H9 (cell line): ENCODE measurements at regions not wholly inside any gene's neighbourhood (a gene's known extent, or its start where the extent isn't known, plus 50 kb on each side); places are given as distances from the start of the nearest gene placed in this dataset.
A peak's percentile ranks its signal among the peaks of the same experiment; 100 is the strongest.

Experiments used
- DNase-seq: peaks from one replicate; pipeline ENCODE4 v3.0.0-alpha.2; 2017
- H2AFZ ChIP-seq: one replicate; pipeline ENCODE4 v1.6.1; 2013; ENCODE audit warnings: mild to moderate bottlenecking, low read length, control low read depth, moderate library complexity
- H2AK5ac ChIP-seq: 2 replicates; pipeline ENCODE4 v1.6.1; 2013; ENCODE audit warnings: low read length, control low read depth, mixed read lengths; ENCODE audit not compliant: insufficient read length
- H2BK120ac ChIP-seq: one replicate; pipeline ENCODE4 v1.6.1; 2013; ENCODE audit warnings: low read depth, mild to moderate bottlenecking, low read length, control low read depth, inconsistent platforms; ENCODE audit not compliant: poor library complexity, severe bottlenecking
- H2BK12ac ChIP-seq: 2 replicates; pipeline ENCODE4 v1.6.1; 2013; ENCODE audit warnings: low read length, control low read depth, mixed read lengths, low read depth; ENCODE audit not compliant: insufficient read length
- H2BK15ac ChIP-seq: 2 replicates; pipeline ENCODE4 v1.6.1; 2013; ENCODE audit warnings: low read depth, low read length, control low read depth
- H2BK20ac ChIP-seq: one replicate; pipeline ENCODE4 v1.6.1; 2013; ENCODE audit warnings: low read depth, mild to moderate bottlenecking, low read length, control low read depth, inconsistent platforms; ENCODE audit not compliant: poor library complexity, severe bottlenecking
- H2BK5ac ChIP-seq: 2 replicates; pipeline ENCODE4 v1.6.1; 2013; ENCODE audit warnings: low read length, control low read depth, mixed read lengths; ENCODE audit not compliant: insufficient read length
- H3K14ac ChIP-seq: 2 replicates; pipeline ENCODE4 v1.6.1; 2013; ENCODE audit warnings: low read length, control low read depth; ENCODE audit not compliant: insufficient read depth
- H3K18ac ChIP-seq: 2 replicates; pipeline ENCODE4 v1.6.1; 2013; ENCODE audit warnings: low read depth, mild to moderate bottlenecking, mixed read lengths, low read length, control low read depth; ENCODE audit not compliant: insufficient read length
- H3K23ac ChIP-seq: 2 replicates; pipeline ENCODE4 v1.6.1; 2013; ENCODE audit warnings: low read length, control low read depth, mixed read lengths, low read depth; ENCODE audit not compliant: insufficient read length
- H3K23me2 ChIP-seq: 2 replicates; pipeline ENCODE4 v1.6.1; 2013; ENCODE audit warnings: low read depth, mild to moderate bottlenecking, mixed read lengths, low read length, control low read depth; ENCODE audit not compliant: insufficient read length, poor library complexity, severe bottlenecking
- H3K27ac ChIP-seq: 2 replicates; pipeline ENCODE4 v1.5.1; 2013; ENCODE audit warnings: low read length, control low read depth, mixed read lengths, low read depth; ENCODE audit not compliant: insufficient read length
- H3K27me3 ChIP-seq: 2 replicates; pipeline ENCODE4 v1.6.1; 2013; ENCODE audit warnings: low read length, control low read depth, inconsistent platforms; ENCODE audit not compliant: insufficient read depth
- H3K4ac ChIP-seq: 2 replicates; pipeline ENCODE4 v1.6.1; 2013; ENCODE audit warnings: low read depth, mild to moderate bottlenecking, control low read depth, inconsistent platforms, low read length, moderate library complexity
- H3K4me1 ChIP-seq: 2 replicates; pipeline ENCODE4 v1.6.1; 2013; ENCODE audit warnings: low read length, control low read depth, inconsistent platforms; ENCODE audit not compliant: insufficient read depth
- H3K4me2 ChIP-seq: 2 replicates; pipeline ENCODE4 v1.6.1; 2013; ENCODE audit warnings: low read length, control low read depth, mixed read lengths; ENCODE audit not compliant: insufficient read length, insufficient read depth
- H3K56ac ChIP-seq: 2 replicates; pipeline ENCODE4 v1.6.1; 2013; ENCODE audit warnings: low read depth, mild to moderate bottlenecking, mixed read lengths, low read length, control low read depth; ENCODE audit not compliant: insufficient read length
- H3K79me1 ChIP-seq: 2 replicates; pipeline ENCODE4 v1.6.1; 2013; ENCODE audit warnings: low read depth, mild to moderate bottlenecking, moderate library complexity, low read length, control low read depth, inconsistent platforms; ENCODE audit not compliant: insufficient read depth, poor library complexity, severe bottlenecking
- H3K79me2 ChIP-seq: 2 replicates; pipeline ENCODE4 v1.6.1; 2013; ENCODE audit warnings: low read length, control low read depth, inconsistent platforms; ENCODE audit not compliant: insufficient read depth
- H3K9ac ChIP-seq: 2 replicates; pipeline ENCODE4 v1.6.1; 2013; ENCODE audit warnings: low read length, control low read depth, mixed read lengths; ENCODE audit not compliant: insufficient read length; ENCODE audit errors: extremely low read depth
- H3K9me3 ChIP-seq: one replicate; pipeline ENCODE4 v1.6.1; 2013; ENCODE audit warnings: low read depth, low read length, inconsistent platforms; ENCODE audit not compliant: control insufficient read depth
- H3T11ph ChIP-seq: one replicate; pipeline ENCODE4 v1.6.1; 2013; ENCODE audit warnings: mild to moderate bottlenecking, low read length, control low read depth, inconsistent platforms
- H4K20me1 ChIP-seq: one replicate; pipeline ENCODE4 v1.6.1; 2013; ENCODE audit not compliant: control insufficient read depth, insufficient read length, insufficient read depth
- H4K5ac ChIP-seq: 2 replicates; pipeline ENCODE4 v1.6.1; 2013; ENCODE audit warnings: low read depth, mild to moderate bottlenecking, mixed read lengths, low read length, control low read depth; ENCODE audit not compliant: insufficient read length
- H4K8ac ChIP-seq: replicated peaks from 2 replicates; pipeline ENCODE4 v1.6.1; 2013; ENCODE audit warnings: low read length, control low read depth, mixed read lengths, low read depth; ENCODE audit not compliant: insufficient read length
- H4K91ac ChIP-seq: 2 replicates; pipeline ENCODE4 v1.6.1; 2013; ENCODE audit warnings: low read depth, mild to moderate bottlenecking, moderate library complexity, mixed read lengths, low read length, control low read depth; ENCODE audit not compliant: insufficient read length
- H3K27ac Mint-ChIP-seq, 3 experiments: 2 replicates in 2 of 3; 3 replicates in 1 of 3; pipeline ENCODE4 v1.8.0; 2020 to 2021; ENCODE audit warnings: mixed read lengths in 3 of 3, mild to moderate bottlenecking in 1 of 3, moderate library complexity in 1 of 3
- H3K27me3 Mint-ChIP-seq: 2 replicates; pipeline ENCODE4 v1.8.0; 2021; ENCODE audit warnings: low read depth, mild to moderate bottlenecking, moderate library complexity, mixed read lengths
- H3K36me3 Mint-ChIP-seq, 3 experiments: 2 replicates in 2 of 3; 3 replicates in 1 of 3; pipeline ENCODE4 v1.8.0; 2020 to 2021; ENCODE audit warnings: low read depth in 3 of 3, mixed read lengths in 3 of 3; ENCODE audit not compliant: insufficient read depth in 1 of 3
- H3K4me1 Mint-ChIP-seq, 2 experiments: 2 replicates each; pipeline ENCODE4 v1.8.0; 2020; ENCODE audit warnings: mixed read lengths in 2 of 2
- H3K4me3 Mint-ChIP-seq, 2 experiments: 2 replicates in 1 of 2; 3 replicates in 1 of 2; pipeline ENCODE4 v1.8.0; 2020 to 2021; ENCODE audit warnings: mild to moderate bottlenecking in 2 of 2, mixed read lengths in 2 of 2, moderate library complexity in 1 of 2
- H3K9me3 Mint-ChIP-seq, 2 experiments: 2 replicates in 1 of 2; 3 replicates in 1 of 2; pipeline ENCODE4 v1.8.0; 2020; ENCODE audit warnings: mild to moderate bottlenecking in 2 of 2, mixed read lengths in 2 of 2, moderate library complexity in 1 of 2
- WGBS: extraction: QIAGEN DNeasy Blood & Tissue Kit; methylation state at CpG from one replicate; pipeline ENCODE4 v1.1.7; 2013; ENCODE audit warnings: missing lambda C conversion rate, low lambda C conversion rate, mixed read lengths; ENCODE audit not compliant: insufficient read length; ENCODE audit errors: extremely low coverage; 5-methylcytosine and 5-hydroxymethylcytosine counted together
- TF ChIP-seq, protein P1 (sequence below): fragments of 200-600 bp; sonication (generic); conservative IDR thresholded peaks from 3 replicates; pipeline ENCODE4 v1.8.0; 2021; ENCODE audit warnings: antibody characterized with exemption, mild to moderate bottlenecking

- Mint-ChIP-seq H3K27ac (peak overlapping the region in 2 of 3 experiments; percentile 1 to 26; a peak in 2 of 7 replicates), H3K27me3 (no peaks in the 10 kb centered on the region), H3K9me3 (peaks cover 11% of the 10 kb centered on the region in 2 experiments), H3K4me1 (peaks cover 21% of the 10 kb centered on the region in 2 experiments), H3K36me3 (peaks cover 4 to 14% (median 8%) of the 10 kb centered on the region in 3 experiments; a peak in 5 of 7 replicates), H3K4me3 (no peak overlapping the region)
- H3K4ac ChIP-seq = no peak overlapping the region
- no peaks in the 10 kb centered on the region for H3K79me2 ChIP-seq
- no peak overlapping the region for H2BK15ac ChIP-seq
- no peak overlapping the region for H2BK5ac ChIP-seq
- H3K56ac ChIP-seq = no peak overlapping the region
- H3K18ac ChIP-seq = no peak overlapping the region
- no peak overlapping the region for H2BK12ac ChIP-seq
- H2BK120ac ChIP-seq = no peak overlapping the region
- no peak overlapping the region for H3K9ac ChIP-seq
- H3K27me3 ChIP-seq = no peaks in the 10 kb centered on the region
- H4K8ac ChIP-seq = no peak overlapping the region
- no peak overlapping the region for H2BK20ac ChIP-seq
- no peak overlapping the region for H3T11ph ChIP-seq
- no peak overlapping the region for H3K27ac ChIP-seq
- H4K5ac ChIP-seq = no peak overlapping the region
- no peak overlapping the region for H2AFZ ChIP-seq
- no peaks in the 10 kb centered on the region for H4K20me1 ChIP-seq
- WGBS = no CpG with 5 or more reads among the region's 2 CpGs
- no peak overlapping the region for H2AK5ac ChIP-seq
- no peaks in the 10 kb centered on the region for H3K9me3 ChIP-seq
- H3K23me2 ChIP-seq = no peaks in the 10 kb centered on the region
- H3K23ac ChIP-seq = no peak overlapping the region
- no peak for DNase-seq
- H3K4me1 ChIP-seq = peaks cover 4% of the 10 kb centered on the region; the same call in 1 of the 2 replicates
- H3K14ac ChIP-seq = no peak overlapping the region
- H3K4me2 ChIP-seq = no peak overlapping the region
- no peak overlapping the region for H4K91ac ChIP-seq
- TF ChIP-seq, protein P1, sequence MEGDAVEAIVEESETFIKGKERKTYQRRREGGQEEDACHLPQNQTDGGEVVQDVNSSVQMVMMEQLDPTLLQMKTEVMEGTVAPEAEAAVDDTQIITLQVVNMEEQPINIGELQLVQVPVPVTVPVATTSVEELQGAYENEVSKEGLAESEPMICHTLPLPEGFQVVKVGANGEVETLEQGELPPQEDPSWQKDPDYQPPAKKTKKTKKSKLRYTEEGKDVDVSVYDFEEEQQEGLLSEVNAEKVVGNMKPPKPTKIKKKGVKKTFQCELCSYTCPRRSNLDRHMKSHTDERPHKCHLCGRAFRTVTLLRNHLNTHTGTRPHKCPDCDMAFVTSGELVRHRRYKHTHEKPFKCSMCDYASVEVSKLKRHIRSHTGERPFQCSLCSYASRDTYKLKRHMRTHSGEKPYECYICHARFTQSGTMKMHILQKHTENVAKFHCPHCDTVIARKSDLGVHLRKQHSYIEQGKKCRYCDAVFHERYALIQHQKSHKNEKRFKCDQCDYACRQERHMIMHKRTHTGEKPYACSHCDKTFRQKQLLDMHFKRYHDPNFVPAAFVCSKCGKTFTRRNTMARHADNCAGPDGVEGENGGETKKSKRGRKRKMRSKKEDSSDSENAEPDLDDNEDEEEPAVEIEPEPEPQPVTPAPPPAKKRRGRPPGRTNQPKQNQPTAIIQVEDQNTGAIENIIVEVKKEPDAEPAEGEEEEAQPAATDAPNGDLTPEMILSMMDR = no peak
- no peaks in the 10 kb centered on the region for H3K79me1 ChIP-seq
Observed at GRCh38 chr2:164335947-164336346, 285.3 kb downstream of the GRB14 start.
